HG02885 (cell line): ENCODE measurements at regions not wholly inside any gene's neighbourhood (a gene's known extent, or its start where the extent isn't known, plus 50 kb on each side); places are given as distances from the start of the nearest gene placed in this dataset.

Experiments used
- ATAC-seq: cut with Tn5 transposase; IDR thresholded peaks from one replicate; pipeline ENCODE4 v1.9.1; 2021; ENCODE audit warnings: mild to moderate bottlenecking; ENCODE audit not compliant: unreplicated experiment, poor library complexity

DNA sequence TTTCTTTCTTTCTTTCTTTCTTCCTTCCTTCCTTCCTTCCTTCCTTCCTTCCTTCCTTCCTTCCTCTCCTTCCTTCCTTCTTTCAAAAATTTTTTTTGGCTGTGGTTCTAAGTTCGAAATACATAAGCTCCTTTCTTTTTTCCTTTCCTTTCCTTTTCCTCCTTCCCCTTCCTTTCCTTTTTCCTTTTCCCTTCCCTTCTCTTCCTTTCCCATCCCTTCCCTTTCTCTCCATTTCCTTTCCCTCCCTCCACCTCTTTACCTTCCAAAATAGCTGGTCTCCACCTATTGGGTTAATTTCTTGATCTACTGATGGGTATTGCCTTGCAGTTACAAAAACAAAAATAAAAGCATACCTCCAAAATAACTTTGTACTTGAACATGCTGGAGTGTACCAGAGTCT, 73.4 kb upstream of the GPRIN3 start:
- no peak for ATAC-seq

DNA sequence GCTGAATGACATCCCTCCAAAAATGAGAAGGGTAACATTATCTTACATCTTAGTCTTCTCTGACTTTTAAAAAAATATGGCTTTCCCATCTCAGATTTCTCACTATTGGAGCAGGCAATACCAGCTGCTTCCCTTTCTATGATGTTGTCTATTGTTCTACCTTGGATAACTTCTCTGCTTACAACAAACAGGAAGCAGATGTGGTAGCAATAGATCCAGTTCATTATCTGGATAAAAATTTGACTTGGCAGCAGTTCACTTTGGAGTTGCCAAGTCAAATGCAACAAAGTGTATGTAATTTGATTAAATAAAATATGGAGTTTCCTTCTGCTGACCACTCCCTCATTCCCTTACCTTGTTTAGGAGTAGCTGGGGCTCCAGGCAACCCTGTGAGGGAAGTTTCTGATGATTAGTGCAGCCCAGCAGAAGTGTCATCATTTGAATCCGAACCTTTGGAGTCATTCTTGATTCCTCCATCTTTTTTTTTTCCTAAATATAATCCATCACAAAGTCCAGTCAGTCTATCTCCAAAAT, 72.0 kb upstream of the GPRIN3 start:
- no peak for ATAC-seq

DNA sequence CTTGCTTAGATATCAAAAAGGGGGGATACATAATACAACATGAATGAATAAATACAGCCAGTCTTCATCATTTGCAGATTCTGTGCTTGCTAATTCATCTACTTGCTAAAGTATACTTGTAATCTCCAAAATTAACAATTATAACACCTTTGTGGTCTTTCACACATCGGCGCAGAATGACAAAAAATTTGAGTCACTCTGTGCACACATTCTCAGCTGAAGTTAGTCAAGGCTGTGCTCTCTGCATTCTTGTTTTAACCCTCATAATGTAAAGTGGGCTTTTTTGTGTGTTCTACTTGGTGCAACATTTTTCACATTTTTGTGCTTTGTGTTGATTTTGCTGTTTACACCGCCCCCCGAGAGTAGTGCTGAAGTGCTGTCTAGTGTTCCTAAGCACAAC, 65.8 kb upstream of the GPRIN3 start:
- ATAC-seq: no peak

GRCh38 chr4:89371614-89372013, 64.0 kb upstream of the GPRIN3 start:
- no peak for ATAC-seq

- no peak for ATAC-seq
Measured at GRCh38 chr4:89369581-89369980, 62.0 kb upstream of the GPRIN3 start.

- no peak for ATAC-seq
Measured at GRCh38 chr4:89368861-89369260, 61.3 kb upstream of the GPRIN3 start.

DNA sequence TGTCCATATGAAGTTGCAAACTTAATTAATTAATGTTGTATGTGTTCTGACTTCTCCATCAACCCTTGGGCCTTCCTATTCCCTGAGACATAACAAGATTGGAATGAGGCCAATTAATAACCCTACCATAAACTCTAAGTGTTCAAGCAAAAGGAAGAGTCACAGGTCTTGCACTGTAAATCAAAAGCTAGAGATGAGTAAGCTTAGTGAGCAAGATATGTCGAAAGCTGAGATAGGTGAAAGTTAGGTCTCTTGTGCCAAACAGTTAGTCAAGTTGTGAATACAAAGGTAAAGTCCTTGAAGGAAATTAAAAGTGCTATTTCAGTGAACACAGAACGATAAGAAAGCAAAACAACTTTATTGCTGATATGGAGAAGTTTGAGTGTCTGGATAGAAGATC, 58.2 kb upstream of the GPRIN3 start:
- no peak for ATAC-seq

- no peak for ATAC-seq
Measured at GRCh38 chr4:89365375-89365774, 57.8 kb upstream of the GPRIN3 start.

- no peak for ATAC-seq
Measured at GRCh38 chr4:89364541-89364940, 56.9 kb upstream of the GPRIN3 start.

- no peak for ATAC-seq
Measured at GRCh38 chr4:89363786-89364185, 56.2 kb upstream of the GPRIN3 start.

DNA sequence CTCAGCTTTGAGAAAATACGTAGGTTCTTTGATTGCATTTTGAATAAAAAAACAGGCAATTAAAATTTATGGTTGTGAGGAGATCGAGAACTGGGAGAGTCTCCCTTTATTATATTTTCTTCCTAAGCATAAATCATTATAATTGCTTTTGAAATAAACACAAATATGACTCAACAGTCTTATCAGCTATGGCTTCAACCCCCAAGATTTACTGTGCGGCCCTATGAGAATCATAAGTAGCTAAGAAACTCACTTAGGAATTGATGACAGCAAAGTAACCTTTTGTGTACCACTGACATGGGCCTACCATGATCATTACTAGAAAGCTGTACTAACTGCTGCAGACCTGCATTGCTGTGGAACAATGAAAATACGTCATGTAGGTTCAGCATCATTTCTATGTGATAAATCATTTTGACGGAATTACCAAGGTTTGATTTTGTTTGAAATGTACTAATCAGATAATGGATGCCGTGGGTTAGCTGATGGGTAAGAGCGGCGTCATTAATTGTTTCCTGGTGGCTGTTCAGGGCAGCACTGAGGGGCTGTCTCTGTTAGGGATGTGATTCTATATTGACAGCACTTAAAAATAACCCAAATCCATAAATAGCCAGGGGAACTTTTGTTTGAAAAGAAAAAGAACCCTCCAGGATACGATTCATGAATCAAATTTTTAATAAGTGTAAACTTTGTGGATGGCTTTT, 51.5 kb upstream of the GPRIN3 start:
- ATAC-seq: no peak

DNA sequence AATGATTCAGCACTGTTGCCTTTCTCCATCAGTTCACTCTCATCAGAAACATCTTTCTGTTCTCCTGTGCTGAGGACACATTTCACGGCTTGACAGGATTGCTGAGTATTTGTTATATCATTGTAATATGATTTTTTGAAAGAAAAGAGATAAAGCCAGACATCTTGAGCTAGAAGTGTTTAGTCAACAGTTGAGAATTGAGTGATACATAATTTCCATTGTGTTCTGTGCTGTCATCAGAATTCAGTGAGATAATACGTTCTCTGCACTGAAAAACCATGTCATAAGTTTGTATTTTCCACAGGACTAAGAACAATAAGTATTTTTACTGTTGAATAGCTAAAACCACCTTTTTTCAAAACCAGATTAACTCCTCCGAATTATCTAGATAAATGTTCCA, 50.2 kb upstream of the GPRIN3 start:
- ATAC-seq: no peak
